ENCODE measurements at regions not wholly inside any gene's neighbourhood (a gene's known extent, or its start where the extent isn't known, plus 50 kb on each side); places are given as distances from the start of the nearest gene placed in this dataset.

DNA sequence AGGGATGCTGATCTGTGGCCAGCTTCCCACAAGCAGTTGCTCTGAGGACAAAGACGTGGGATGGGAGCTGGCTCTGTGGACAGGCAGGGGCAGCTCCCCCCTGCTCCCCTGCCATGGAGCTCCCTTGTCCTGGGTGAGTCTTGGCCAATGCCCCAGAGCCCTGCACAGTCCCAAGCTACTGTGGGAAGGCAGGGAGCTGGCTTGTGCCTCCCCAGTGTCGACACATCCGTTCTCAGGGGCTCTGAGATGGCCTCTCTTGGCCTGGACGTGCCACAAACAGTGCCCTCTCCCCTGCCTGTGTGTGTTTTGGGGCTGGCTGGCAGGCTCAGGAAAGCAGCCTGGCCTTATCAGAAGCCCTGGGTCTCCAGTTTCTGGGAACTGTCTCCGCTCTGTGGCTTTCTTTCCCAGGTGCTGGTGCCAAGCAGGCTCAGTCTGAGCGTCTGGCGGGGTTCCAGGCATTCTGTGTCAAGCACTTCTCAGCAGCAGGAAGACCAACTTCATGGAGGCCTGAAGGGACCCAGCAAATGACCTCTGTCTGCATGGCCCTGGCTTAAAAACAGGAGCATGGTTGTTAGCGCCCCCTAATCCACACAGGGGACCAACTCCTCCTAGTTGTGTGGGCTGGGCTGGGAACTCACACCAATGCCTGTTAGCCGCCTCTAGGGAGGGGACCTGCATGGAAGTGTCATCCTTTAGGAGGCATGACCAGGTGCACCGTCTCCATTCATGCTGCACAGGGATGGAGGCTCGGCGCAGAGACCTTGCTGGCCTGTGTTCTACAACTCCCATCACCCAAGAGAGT is 375.2 kb downstream of the RPS24 start:
- H3K4me3 ChIP-seq (ENCODE audit: low read depth, low read length): no peak overlapping the region
- TF ChIP-seq, protein P1, sequence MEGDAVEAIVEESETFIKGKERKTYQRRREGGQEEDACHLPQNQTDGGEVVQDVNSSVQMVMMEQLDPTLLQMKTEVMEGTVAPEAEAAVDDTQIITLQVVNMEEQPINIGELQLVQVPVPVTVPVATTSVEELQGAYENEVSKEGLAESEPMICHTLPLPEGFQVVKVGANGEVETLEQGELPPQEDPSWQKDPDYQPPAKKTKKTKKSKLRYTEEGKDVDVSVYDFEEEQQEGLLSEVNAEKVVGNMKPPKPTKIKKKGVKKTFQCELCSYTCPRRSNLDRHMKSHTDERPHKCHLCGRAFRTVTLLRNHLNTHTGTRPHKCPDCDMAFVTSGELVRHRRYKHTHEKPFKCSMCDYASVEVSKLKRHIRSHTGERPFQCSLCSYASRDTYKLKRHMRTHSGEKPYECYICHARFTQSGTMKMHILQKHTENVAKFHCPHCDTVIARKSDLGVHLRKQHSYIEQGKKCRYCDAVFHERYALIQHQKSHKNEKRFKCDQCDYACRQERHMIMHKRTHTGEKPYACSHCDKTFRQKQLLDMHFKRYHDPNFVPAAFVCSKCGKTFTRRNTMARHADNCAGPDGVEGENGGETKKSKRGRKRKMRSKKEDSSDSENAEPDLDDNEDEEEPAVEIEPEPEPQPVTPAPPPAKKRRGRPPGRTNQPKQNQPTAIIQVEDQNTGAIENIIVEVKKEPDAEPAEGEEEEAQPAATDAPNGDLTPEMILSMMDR (IDR thresholded peaks at IDR 0.05; ENCODE audit: insufficient read depth, low read depth, low read length, missing control alignments): no peak
- DNase-seq (ENCODE audit: low read depth): no peak

DNA sequence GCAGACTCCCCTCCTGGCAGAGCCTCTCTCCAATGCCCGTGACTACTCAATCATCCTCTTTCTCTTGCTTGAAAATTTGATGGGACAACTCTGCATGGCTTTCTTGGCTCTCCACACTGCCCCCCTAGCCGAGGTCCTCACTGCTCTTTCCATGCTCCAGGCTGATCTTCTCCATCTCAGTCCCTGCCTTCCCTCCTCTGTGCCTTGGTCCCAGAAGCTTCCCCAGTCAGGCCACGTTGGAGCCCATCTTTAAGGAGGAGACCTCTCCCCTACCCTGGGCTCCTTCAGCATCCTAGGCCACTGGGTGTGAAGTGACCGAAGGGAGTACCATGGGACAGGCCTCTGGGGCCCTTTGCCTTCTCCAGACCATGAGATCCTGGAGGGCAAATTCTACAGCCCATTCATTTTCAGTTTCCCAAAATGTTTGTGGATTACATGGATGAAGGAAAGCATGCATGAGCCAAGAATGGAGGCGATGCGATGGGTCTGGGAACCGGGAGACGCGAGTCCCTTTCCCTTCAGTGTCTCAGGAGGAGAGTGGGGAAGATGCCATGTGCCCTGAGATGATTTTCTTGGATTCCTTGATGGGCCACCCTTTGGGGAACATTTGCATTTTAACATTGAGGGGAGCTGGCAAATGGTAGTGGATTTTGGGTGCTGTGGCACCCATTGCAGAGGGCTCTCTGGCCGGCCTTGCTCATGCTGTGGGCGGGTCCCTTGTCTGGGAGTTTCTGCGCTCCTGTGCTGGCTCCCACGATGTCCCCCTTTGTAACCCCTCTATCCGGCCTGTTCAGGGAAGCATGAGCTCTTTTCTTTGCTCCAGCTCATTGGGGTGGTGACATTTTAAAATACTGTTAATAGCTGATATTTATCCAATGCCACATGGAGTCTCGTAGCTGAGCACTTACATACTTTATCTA is 376.6 kb downstream of the RPS24 start:
- H3K4me3 ChIP-seq (ENCODE audit: low read depth, low read length): no peak overlapping the region
- DNase-seq (ENCODE audit: low read depth): no peak
- TF ChIP-seq, protein P1 (IDR thresholded peaks at IDR 0.05; ENCODE audit: insufficient read depth, low read depth, low read length, missing control alignments): no peak

DNA sequence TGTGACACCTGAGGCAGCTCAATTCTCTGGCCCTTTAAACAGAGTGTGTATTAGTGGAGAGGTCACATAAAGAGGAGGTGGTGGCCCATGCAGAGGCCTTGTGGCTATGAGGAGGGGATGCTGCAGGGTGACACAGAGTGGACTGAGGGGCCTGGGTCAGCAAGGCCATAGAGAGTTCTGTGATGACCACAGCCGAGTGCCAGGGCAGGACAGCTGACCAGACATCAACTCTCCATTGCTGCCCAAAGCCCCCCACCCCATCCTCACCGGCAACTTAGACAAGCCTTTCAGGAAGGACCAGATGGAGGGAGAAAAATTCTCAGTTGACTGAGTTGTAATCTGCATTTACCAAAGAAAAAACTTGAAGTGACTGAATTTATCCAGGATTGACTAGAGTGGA is 378.1 kb downstream of the RPS24 start:
- TF ChIP-seq, protein P1 (IDR thresholded peaks at IDR 0.05; ENCODE audit: insufficient read depth, low read depth, low read length, missing control alignments): no peak
- no peak for DNase-seq (ENCODE audit: low read depth)
- H3K4me3 ChIP-seq (ENCODE audit: low read depth, low read length): no peak overlapping the region

DNA sequence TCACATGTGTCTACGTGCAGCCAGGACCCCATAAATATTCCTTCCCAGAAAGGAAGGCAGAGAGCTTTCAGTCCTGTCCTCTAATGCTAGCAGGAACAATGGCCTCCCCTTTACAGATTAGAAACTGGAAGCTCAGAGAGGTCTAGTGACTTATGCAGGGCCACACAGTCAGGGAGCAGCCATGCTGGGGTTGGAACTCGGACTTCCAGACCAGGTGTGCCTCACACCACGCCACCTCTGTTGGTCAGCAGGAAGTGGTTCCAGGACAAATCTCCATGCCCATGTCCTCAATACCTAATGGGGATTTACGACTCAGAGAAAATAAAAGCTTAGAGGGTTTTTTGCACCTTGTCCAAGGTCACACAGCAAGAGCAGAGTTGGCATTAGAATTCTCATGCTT is 378.9 kb downstream of the RPS24 start:
- no peak overlapping the region for H3K4me3 ChIP-seq (ENCODE audit: low read depth, low read length)
- DNase-seq (ENCODE audit: low read depth): no peak
- TF ChIP-seq, protein P1 (IDR thresholded peaks at IDR 0.05; ENCODE audit: insufficient read depth, low read depth, low read length, missing control alignments): no peak

DNA sequence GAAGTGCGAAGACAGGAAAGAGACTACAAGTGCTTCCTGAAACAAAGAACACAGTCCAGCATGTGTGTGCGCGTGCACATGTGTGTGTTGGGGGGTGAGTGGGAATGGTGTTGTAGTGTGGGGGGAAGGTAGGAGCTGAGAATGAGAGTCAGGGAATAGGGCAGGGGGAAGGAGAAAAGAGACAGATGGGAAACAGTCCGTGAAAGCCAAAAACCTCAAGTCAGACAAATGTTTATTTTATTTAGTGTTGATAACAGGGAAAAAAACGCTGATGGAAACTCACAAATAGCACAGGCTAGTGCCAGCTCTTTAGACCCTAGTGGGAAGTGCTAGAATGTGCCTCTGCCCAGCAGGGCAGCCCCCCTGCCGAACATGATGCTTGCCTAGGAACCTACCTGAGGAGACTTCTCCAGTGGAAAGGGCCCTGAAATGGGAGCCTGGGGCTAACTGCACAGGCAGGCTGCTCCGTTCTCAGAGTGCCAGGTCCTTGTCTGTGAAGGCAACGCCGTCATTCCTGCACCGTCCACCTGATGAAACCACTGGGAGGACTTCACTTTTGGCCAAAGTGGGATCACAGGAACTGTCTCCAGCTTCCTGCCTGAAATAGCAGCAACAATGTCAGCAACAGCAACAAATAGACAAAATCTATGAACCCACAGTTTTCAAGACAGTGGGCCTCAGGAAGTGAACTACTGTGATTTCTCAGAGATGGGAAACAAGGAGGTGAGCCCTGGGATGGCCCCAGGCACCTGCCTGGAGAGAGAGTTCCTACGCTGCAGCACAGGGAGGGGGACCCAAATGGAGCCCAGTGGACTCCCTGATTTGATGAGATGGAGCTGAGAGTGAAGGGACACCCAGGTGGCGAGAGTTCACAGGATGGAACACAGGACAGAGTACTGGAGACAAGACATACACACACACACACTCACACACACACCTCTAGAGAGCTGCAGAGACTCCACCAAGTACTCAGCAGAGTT is 379.7 kb downstream of the RPS24 start:
- TF ChIP-seq, protein P1 (IDR thresholded peaks at IDR 0.05; ENCODE audit: insufficient read depth, low read depth, low read length, missing control alignments): no peak
- DNase-seq (ENCODE audit: low read depth): no peak
- H3K4me3 ChIP-seq (ENCODE audit: low read depth, low read length): no peak overlapping the region

DNA sequence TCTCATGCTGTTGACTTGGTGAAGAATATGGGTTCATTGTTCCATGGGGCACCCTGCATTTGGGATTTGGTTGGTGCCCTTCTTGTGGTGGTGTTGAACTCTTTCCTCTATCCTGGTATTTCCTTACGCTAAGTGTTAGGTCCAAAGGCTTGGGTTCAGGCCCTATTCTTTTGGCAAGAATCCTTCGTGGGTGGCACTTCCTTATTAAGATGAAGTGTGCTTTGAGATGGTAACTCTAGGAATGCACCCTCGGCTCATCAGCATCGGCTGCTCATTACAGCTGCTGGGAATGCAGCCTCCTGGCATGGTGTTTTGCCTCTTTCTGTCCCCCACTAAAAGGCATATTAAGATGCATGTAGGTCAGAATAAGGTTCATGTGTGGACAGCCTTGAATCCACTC is 380.7 kb downstream of the RPS24 start:
- no peak for DNase-seq (ENCODE audit: low read depth)
- TF ChIP-seq, protein P1 (IDR thresholded peaks at IDR 0.05; ENCODE audit: insufficient read depth, low read depth, low read length, missing control alignments): no peak
- H3K4me3 ChIP-seq (ENCODE audit: low read depth, low read length): no peak overlapping the region

All from GM12865 (cell line).